Lower leg skin (tissue), 4 donors: ENCODE measurements at regions not wholly inside any gene's neighbourhood (a gene's known extent, or its start where the extent isn't known, plus 50 kb on each side); places are given as distances from the start of the nearest gene placed in this dataset.

Experiments
- DNase-seq, 2 donors: peaks; one replicate each; pipeline ENCODE4 v3.0.0-alpha.2; 2019; ENCODE audit warnings: low spot score in 2 of 2
- H3K4me3 ChIP-seq: fragments of 200-600 bp; sonication (generic); 2 replicates; pipeline ENCODE4 v1.5.1; 2017; ENCODE audit warnings: mild to moderate bottlenecking, low read depth; ENCODE audit not compliant: poor library complexity, severe bottlenecking
- CTCF ChIP-seq, 3 donors: fragments of 450-650 bp; IDR thresholded peaks; one replicate each; pipeline ENCODE4 v1.5.1; 2016; ENCODE audit warnings: antibody characterized with exemption in 3 of 3, mild to moderate bottlenecking in 3 of 3, moderate library complexity in 2 of 3
- POLR2A ChIP-seq, 2 donors: fragments of 450-650 bp; IDR thresholded peaks; one replicate each; pipeline ENCODE4 v1.6.1; 2016 to 2017; ENCODE audit warnings: antibody characterized with exemption in 2 of 2, mild to moderate bottlenecking in 1 of 2, moderate library complexity in 1 of 2
- WGBS, 2 donors: methylation state at CpG; one replicate each; pipeline ENCODE4 v1.1.5; 2018; 5-methylcytosine and 5-hydroxymethylcytosine counted together
- intact Hi-C: fragments of 100-400 bp; cut with DNase I; formaldehyde crosslinking; loops from one replicate; pipeline ENCODE4 v1.15.0; 2023; ENCODE audit warnings: low total_unique reads

GRCh38 chr7:10802011-10802410 is 171.7 kb upstream of the PHF14 start:
- no peak overlapping the region for H3K4me3 ChIP-seq
- TF ChIP-seq CTCF (IDR thresholded peaks at IDR 0.05) (no peak), POLR2A (IDR thresholded peaks at IDR 0.05) (no peak)
- 60 to 75% methylated on average over 4 of the region's 4 CpGs for WGBS, 2 donors
- intact Hi-C loops, result no loop called here
- no peak for DNase-seq

- no peak overlapping the region for H3K4me3 ChIP-seq
- TF ChIP-seq CTCF (IDR thresholded peaks at IDR 0.05), result no peak
- no peak for TF ChIP-seq POLR2A (IDR thresholded peaks at IDR 0.05)
- DNase-seq, result no peak
- intact Hi-C loops, result no loop called here
- WGBS, 2 donors, result 44 to 52% methylated on average over 2 of the region's 2 CpGs
Observed at GRCh38 chr7:10802526-10802925, 171.1 kb upstream of the PHF14 start.

GRCh38 chr7:10803720-10804119 is 170.0 kb upstream of the PHF14 start:
- no peak for DNase-seq
- WGBS, 2 donors, result 44 to 50% methylated on average over 4 of the region's 4 CpGs
- intact Hi-C loops, result no loop called here
- TF ChIP-seq POLR2A (IDR thresholded peaks at IDR 0.05) (no peak), CTCF (IDR thresholded peaks at IDR 0.05) (no peak)
- H3K4me3 ChIP-seq, result no peak overlapping the region

- 83 to 85% methylated on average over 5 of the region's 5 CpGs for WGBS, 2 donors
- H3K4me3 ChIP-seq, result no peak overlapping the region
- no peak for DNase-seq
- TF ChIP-seq POLR2A (IDR thresholded peaks at IDR 0.05), result no peak
- no peak for TF ChIP-seq CTCF (IDR thresholded peaks at IDR 0.05)
- intact Hi-C loops, result no loop called here
Observed at GRCh38 chr7:10804770-10805169, 168.9 kb upstream of the PHF14 start.

GRCh38 chr7:10815546-10815945 is 158.1 kb upstream of the PHF14 start:
- 57 to 64% methylated on average over 3 of the region's 3 CpGs for WGBS, 2 donors
- intact Hi-C loops, result no loop called here
- no peak overlapping the region for H3K4me3 ChIP-seq
- DNase-seq, result no peak
- TF ChIP-seq CTCF (IDR thresholded peaks at IDR 0.05) (no peak), POLR2A (IDR thresholded peaks at IDR 0.05) (no peak)

- 82 to 83% methylated on average over 4 of the region's 4 CpGs for WGBS, 2 donors
- DNase-seq, result no peak
- intact Hi-C loops, result no loop called here
- TF ChIP-seq POLR2A (IDR thresholded peaks at IDR 0.05) (no peak), CTCF (IDR thresholded peaks at IDR 0.05) (no peak)
- no peak overlapping the region for H3K4me3 ChIP-seq
Observed at GRCh38 chr7:10821156-10821555, 152.5 kb upstream of the PHF14 start.
